ENCODE measurements at regions not wholly inside any gene's neighbourhood (a gene's known extent, or its start where the extent isn't known, plus 50 kb on each side); places are given as distances from the start of the nearest gene placed in this dataset.

DNA sequence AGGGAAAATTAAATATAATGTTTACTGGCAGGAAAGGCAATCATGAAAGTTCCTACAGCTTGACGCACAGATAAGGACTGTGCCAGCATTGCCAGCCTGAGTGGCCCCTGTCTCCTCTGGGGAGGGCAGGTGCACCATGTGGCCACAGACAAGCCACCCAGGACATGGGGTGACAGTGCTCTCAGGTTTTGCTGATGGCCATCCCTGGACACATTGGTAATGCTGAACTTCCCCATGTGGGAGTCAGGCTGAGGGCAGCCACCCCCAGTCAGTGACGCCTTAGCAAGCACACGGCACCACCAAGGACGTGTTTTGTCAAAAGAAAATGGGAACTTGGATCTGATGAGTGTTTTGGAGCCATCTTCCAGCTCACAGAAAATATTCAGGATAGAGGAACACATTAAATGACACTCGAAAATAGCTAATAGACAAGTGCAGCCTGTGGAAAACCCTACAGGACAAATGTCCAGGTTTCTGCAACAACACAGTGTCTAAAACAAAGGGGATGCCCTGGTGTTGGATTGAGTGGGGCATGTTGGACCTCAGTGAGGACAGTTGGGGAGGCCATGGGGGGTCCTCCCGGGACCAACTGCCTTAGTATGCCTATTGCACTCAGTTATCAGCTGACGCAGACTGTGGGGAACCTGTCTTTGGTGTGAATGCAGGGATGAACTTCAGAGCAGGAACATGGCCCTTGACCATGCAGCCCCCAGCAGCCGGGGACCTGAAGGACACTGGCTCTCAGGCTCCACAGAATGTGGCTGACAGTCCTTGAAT, 1450.5 kb downstream of the BRD1 start:
- TF ChIP-seq, protein P1, sequence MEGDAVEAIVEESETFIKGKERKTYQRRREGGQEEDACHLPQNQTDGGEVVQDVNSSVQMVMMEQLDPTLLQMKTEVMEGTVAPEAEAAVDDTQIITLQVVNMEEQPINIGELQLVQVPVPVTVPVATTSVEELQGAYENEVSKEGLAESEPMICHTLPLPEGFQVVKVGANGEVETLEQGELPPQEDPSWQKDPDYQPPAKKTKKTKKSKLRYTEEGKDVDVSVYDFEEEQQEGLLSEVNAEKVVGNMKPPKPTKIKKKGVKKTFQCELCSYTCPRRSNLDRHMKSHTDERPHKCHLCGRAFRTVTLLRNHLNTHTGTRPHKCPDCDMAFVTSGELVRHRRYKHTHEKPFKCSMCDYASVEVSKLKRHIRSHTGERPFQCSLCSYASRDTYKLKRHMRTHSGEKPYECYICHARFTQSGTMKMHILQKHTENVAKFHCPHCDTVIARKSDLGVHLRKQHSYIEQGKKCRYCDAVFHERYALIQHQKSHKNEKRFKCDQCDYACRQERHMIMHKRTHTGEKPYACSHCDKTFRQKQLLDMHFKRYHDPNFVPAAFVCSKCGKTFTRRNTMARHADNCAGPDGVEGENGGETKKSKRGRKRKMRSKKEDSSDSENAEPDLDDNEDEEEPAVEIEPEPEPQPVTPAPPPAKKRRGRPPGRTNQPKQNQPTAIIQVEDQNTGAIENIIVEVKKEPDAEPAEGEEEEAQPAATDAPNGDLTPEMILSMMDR (IDR thresholded peaks at IDR 0.05), result no peak
- Histone ChIP-seq H3K36me3 (no peaks in the 10 kb centered on the region), H3K9me3 (no peaks in the 10 kb centered on the region), H3K4me3 (no peak overlapping the region), H3K27ac (no peak overlapping the region), H3K27me3 (no peaks in the 10 kb centered on the region), H3K4me1 (no peaks in the 10 kb centered on the region)
- DNase-seq (ENCODE audit: low spot score), result no peak

DNA sequence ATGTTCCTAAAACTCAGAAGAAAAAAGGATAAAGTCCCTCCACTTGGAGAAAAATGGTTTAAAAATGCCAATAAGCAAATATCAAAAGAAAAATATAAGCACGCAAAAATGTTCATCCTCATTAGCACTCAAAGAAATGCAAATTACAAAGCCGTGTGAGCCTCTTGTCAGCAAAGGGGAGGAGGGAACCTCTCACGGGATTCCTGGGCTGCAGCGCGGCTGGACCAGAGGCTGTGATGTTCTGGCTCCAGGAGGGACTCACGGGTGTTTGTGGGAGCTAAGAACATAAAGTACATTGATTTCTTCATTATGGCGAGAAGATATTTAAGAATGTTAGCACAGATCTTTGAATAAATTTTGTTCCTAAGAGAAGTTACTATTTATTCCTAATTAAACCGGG, 1451.2 kb downstream of the BRD1 start:
- TF ChIP-seq, protein P1 (IDR thresholded peaks at IDR 0.05), result no peak
- H3K27me3 ChIP-seq, result no peaks in the 10 kb centered on the region

GRCh38 chr22:48373626-48374173, 1454.0 kb downstream of the BRD1 start:
- no peaks in the 10 kb centered on the region for H3K27me3 ChIP-seq
- H3K27ac ChIP-seq, result no peak overlapping the region
- TF ChIP-seq, protein P1 (IDR thresholded peaks at IDR 0.05), result no peak

More for the DNA sequence above, 1451.2 kb downstream of the BRD1 start:
- no peaks in the 10 kb centered on the region for H3K36me3 ChIP-seq
- no peaks in the 10 kb centered on the region for H3K4me1 ChIP-seq
- no peaks in the 10 kb centered on the region for H3K9me3 ChIP-seq
- no peak for DNase-seq (ENCODE audit: low spot score)
- H3K4me3 ChIP-seq, result no peak overlapping the region
- no peak overlapping the region for H3K27ac ChIP-seq

GRCh38 chr22:48372390-48372789, 1455.3 kb downstream of the BRD1 start:
- H3K27me3 ChIP-seq, result no peaks in the 10 kb centered on the region
- no peak overlapping the region for H3K27ac ChIP-seq
- H3K4me3 ChIP-seq, result no peak overlapping the region
- TF ChIP-seq, protein P1 (IDR thresholded peaks at IDR 0.05), result no peak
- no peaks in the 10 kb centered on the region for H3K4me1 ChIP-seq
- no peaks in the 10 kb centered on the region for H3K9me3 ChIP-seq
- DNase-seq (ENCODE audit: low spot score), result no peak
- H3K36me3 ChIP-seq, result no peaks in the 10 kb centered on the region

More at GRCh38 chr22:48373626-48374173, 1454.0 kb downstream of the BRD1 start:
- H3K9me3 ChIP-seq, result no peaks in the 10 kb centered on the region
- H3K36me3 ChIP-seq, result no peaks in the 10 kb centered on the region
- no peak overlapping the region for H3K4me3 ChIP-seq
- no peaks in the 10 kb centered on the region for H3K4me1 ChIP-seq
- no peak for DNase-seq (ENCODE audit: low spot score)

GRCh38 chr22:48371391-48371790, 1456.3 kb downstream of the BRD1 start:
- TF ChIP-seq, protein P1 (IDR thresholded peaks at IDR 0.05), result no peak
- Histone ChIP-seq H3K9me3 (no peaks in the 10 kb centered on the region), H3K4me1 (no peaks in the 10 kb centered on the region), H3K27me3 (no peaks in the 10 kb centered on the region), H3K27ac (no peak overlapping the region), H3K4me3 (no peak overlapping the region), H3K36me3 (no peaks in the 10 kb centered on the region)
- DNase-seq (ENCODE audit: low spot score), result no peak

Measured in right atrium auricular region (tissue), 2 donors.